HepG2 (cell line): ENCODE measurements at regions not wholly inside any gene's neighbourhood (a gene's known extent, or its start where the extent isn't known, plus 50 kb on each side); places are given as distances from the start of the nearest gene placed in this dataset.

Experiments used
- ATAC-seq: fragments of 200-7000 bp; cut with Tn5 transposase; 3 replicates; pipeline ENCODE4 v1.9.1; 2020; ENCODE audit warnings: mild to moderate bottlenecking, moderate library complexity
- BruUV-seq: library from RNA; stranded (reverse); fragments of 400-500 nt; replicated peaks from 2 replicates; lab custom pipeline; 2021; lab: Mats Ljungman, UMichigan
- CTCF ChIA-PET: fragments of 300-600 bp; formaldehyde crosslinking; extraction: SDS; loops from one replicate; lab custom pipeline; 2021; ENCODE audit warnings: low total read pairs, inconsistent platforms, low intra/inter-chr PET ratio; lab: Yijun Ruan, JAX
- POLR2A ChIA-PET: fragments of 350-600 bp; sonication (Branson Sonifier 250); formaldehyde crosslinking; loops from one replicate; lab custom pipeline; 2020; ENCODE audit warnings: antibody characterized with exemption, inconsistent platforms; lab: Yijun Ruan, JAX
- DNase-seq: peaks from one replicate; pipeline ENCODE4 v3.0.0-alpha.2; 2015; ENCODE audit warnings: low spot score
- FAIRE-seq: peaks from 3 replicates; lab custom pipeline; 2011; peaks lifted over from hg19 to GRCh38; lab: Jason Lieb, UNC
- H2AFZ ChIP-seq: one replicate; pipeline ENCODE4 v1.6.1; 2011; ENCODE audit warnings: low read length, inconsistent platforms
- H3K27ac ChIP-seq: fragments of 300-600 bp; 3 replicates; pipeline ENCODE4 v1.8.0; 2011; ENCODE audit warnings: mixed run types, mild to moderate bottlenecking, mixed read lengths, low read length, inconsistent platforms; ENCODE audit not compliant: insufficient read depth; ENCODE audit errors: extremely low read length
- H3K27me3 ChIP-seq, 2 experiments: fragments of 200-600 bp in 1 of 2; 2 replicates in 1 of 2; 3 replicates in 1 of 2; pipeline versions ENCODE4 v1.6.0 to v1.8.0; 2011; ENCODE audit warnings: low read length in 2 of 2, mild to moderate bottlenecking in 2 of 2, moderate library complexity in 2 of 2, inconsistent platforms in 1 of 2; ENCODE audit not compliant: insufficient read depth in 2 of 2, control insufficient read depth in 1 of 2
- H3K36me3 ChIP-seq, 2 experiments: fragments of 200-600 bp in 1 of 2; replicated peaks in 1 of 2; 2 replicates in 1 of 2; 3 replicates in 1 of 2; pipeline versions ENCODE4 v1.5.1 to v1.8.0; 2011; ENCODE audit warnings: low read length in 2 of 2, inconsistent platforms in 1 of 2; ENCODE audit not compliant: insufficient read depth in 2 of 2, control insufficient read depth in 1 of 2
- H3K4me1 ChIP-seq: 2 replicates; pipeline ENCODE4 v1.5.1; 2012; ENCODE audit warnings: low read length, inconsistent platforms; ENCODE audit not compliant: insufficient read depth
- H3K4me2 ChIP-seq: 2 replicates; pipeline ENCODE4 v1.6.0; 2011; ENCODE audit warnings: low read depth, low read length, inconsistent platforms
- H3K4me3 ChIP-seq, 3 experiments: fragments of 200-600 bp in 1 of 3; sonication (generic), shearing (Covaris generic) in 1 of 3; replicated peaks in 1 of 3; 2 replicates each; pipeline ENCODE4 v1.5.1; 2011 to 2016; ENCODE audit warnings: low read length in 3 of 3, inconsistent platforms in 2 of 3, low read depth in 2 of 3, mild to moderate bottlenecking in 2 of 3, control low read depth in 1 of 3, mixed read lengths in 1 of 3; ENCODE audit not compliant: insufficient read depth in 1 of 3
- H3K79me2 ChIP-seq: one replicate; pipeline ENCODE4 v1.6.1; 2011; ENCODE audit warnings: low read length, inconsistent platforms; ENCODE audit not compliant: insufficient read depth
- H3K9ac ChIP-seq: 2 replicates; pipeline ENCODE4 v1.6.0; 2011; ENCODE audit warnings: mild to moderate bottlenecking, low read depth, low read length, inconsistent platforms; ENCODE audit not compliant: insufficient read depth
- H3K9me3 ChIP-seq: 2 replicates; pipeline ENCODE4 v1.5.1; 2012; ENCODE audit warnings: mild to moderate bottlenecking, low read length
- H4K20me1 ChIP-seq: 2 replicates; pipeline ENCODE4 v1.6.0; 2011; ENCODE audit warnings: inconsistent platforms, mild to moderate bottlenecking, low read length, moderate library complexity; ENCODE audit not compliant: insufficient read depth
- CC2D1A ChIP-seq: sonication (generic); formaldehyde crosslinking; IDR thresholded peaks from 2 replicates; pipeline ENCODE4 v1.8.1; 2023; ENCODE audit warnings: mild to moderate bottlenecking, missing genetic modification reagents
- EED ChIP-seq: sonication (generic); formaldehyde crosslinking; IDR thresholded peaks from 2 replicates; pipeline ENCODE4 v1.5.0; 2020; ENCODE audit warnings: mild to moderate bottlenecking, missing genetic modification reagents
- ELF1 ChIP-seq: sonication (generic); formaldehyde crosslinking; IDR thresholded peaks from 2 replicates; pipeline ENCODE4 v1.4.0; 2020; ENCODE audit warnings: missing genetic modification reagents
- FOXM1 ChIP-seq: sonication (generic); formaldehyde crosslinking; IDR thresholded peaks from 2 replicates; pipeline ENCODE4 v1.5.0; 2020; ENCODE audit warnings: missing genetic modification reagents
- MIXL1 ChIP-seq: IDR thresholded peaks from 2 replicates; pipeline ENCODE4 v1.6.1; 2016
- NCOR1 ChIP-seq: fragments of 200-600 bp; sonication (generic); IDR thresholded peaks from 2 replicates; pipeline ENCODE4 v1.7.0; 2017; ENCODE audit warnings: antibody characterized with exemption, low read length, borderline replicate concordance
- NFE2L1 ChIP-seq: sonication (generic); formaldehyde crosslinking; IDR thresholded peaks from 2 replicates; pipeline ENCODE4 v1.4.0; 2020; ENCODE audit warnings: missing genetic modification reagents, mild to moderate bottlenecking, borderline replicate concordance
- STAG1 ChIP-seq: sonication (generic); formaldehyde crosslinking; IDR thresholded peaks from 2 replicates; pipeline ENCODE4 v1.4.0; 2020; ENCODE audit warnings: missing genetic modification reagents
- ZNF10 ChIP-seq: sonication (generic); formaldehyde crosslinking; IDR thresholded peaks from 2 replicates; pipeline ENCODE4 v1.4.0; 2020; ENCODE audit warnings: mild to moderate bottlenecking, low read depth, missing genetic modification reagents, borderline replicate concordance
- ZNF468 ChIP-seq: sonication (generic); formaldehyde crosslinking; IDR thresholded peaks from 2 replicates; pipeline ENCODE4 v1.8.0; 2022; ENCODE audit warnings: mild to moderate bottlenecking, moderate library complexity, missing genetic modification reagents
- WGBS: methylation state at CpG from one replicate; pipeline ENCODE4 v1.1.6; 2017; ENCODE audit warnings: low lambda C conversion rate; 5-methylcytosine and 5-hydroxymethylcytosine counted together
- in situ Hi-C: cut with HindIII; loops from 2 replicates; pipeline ENCODE4 v1.10.0; 2017; ENCODE audit warnings: low pct_unique_long_range_greater_than_20kb; ENCODE audit not compliant: extremely low pct_ligation_motif_present
- intact Hi-C: fragments of 100-400 bp; cut with micrococcal nuclease; formaldehyde crosslinking; loops from one replicate; pipeline ENCODE4 v1.10.0; 2022; ENCODE audit not compliant: unreplicated experiment
- TF ChIP-seq, protein P1 (sequence below): sonication (generic); formaldehyde crosslinking; IDR thresholded peaks from 2 replicates; pipeline ENCODE4 v1.5.0; 2020; ENCODE audit warnings: mild to moderate bottlenecking, missing genetic modification reagents, moderate library complexity
- TF ChIP-seq, protein P2 (sequence below): IDR thresholded peaks from 2 replicates; pipeline ENCODE4 v1.6.1; 2016; ENCODE audit warnings: missing compliant biosample characterization, missing genetic modification reagents, borderline replicate concordance

DNA sequence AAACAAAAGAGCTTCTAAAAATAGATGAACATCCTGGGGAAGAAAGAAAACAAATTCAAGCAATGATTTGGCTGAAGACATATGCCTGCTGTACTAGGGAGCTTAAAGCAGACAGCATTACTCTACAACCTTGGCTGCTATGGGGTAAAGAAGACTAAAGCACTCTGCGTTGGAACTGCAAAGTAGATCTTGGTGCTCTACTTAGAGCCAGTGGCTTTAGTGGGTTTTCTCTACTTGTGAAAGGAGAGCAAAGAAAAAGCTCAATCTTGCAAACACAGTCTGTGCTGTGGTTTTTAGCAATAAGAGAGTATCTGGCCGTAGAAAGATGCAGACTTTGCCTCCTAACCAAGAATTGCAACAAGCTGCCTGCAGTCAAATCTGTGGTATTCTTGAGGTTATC, 334.7 kb upstream of the NDST3 start:
- intact Hi-C loops = no loop called here
- no peak overlapping the region for H3K4me2 ChIP-seq
- no peaks in the 10 kb centered on the region for H3K9me3 ChIP-seq
- CTCF ChIA-PET = no interaction called here
- no peak for ATAC-seq
- 0% methylated on average over 2 of the region's 2 CpGs for WGBS
- no peaks in the 10 kb centered on the region for H3K36me3 ChIP-seq
- in situ Hi-C loops = no loop called here
- no peak overlapping the region for H2AFZ ChIP-seq
- no peaks in the 10 kb centered on the region for H3K27me3 ChIP-seq
- no peak for DNase-seq
- no peak for TF ChIP-seq MIXL1 (CRISPR knock-in tag)
- TF ChIP-seq ELF1 (CRISPR knock-in tag) = no peak
- no peak for TF ChIP-seq FOXM1 (CRISPR knock-in tag)
- TF ChIP-seq, protein P1, sequence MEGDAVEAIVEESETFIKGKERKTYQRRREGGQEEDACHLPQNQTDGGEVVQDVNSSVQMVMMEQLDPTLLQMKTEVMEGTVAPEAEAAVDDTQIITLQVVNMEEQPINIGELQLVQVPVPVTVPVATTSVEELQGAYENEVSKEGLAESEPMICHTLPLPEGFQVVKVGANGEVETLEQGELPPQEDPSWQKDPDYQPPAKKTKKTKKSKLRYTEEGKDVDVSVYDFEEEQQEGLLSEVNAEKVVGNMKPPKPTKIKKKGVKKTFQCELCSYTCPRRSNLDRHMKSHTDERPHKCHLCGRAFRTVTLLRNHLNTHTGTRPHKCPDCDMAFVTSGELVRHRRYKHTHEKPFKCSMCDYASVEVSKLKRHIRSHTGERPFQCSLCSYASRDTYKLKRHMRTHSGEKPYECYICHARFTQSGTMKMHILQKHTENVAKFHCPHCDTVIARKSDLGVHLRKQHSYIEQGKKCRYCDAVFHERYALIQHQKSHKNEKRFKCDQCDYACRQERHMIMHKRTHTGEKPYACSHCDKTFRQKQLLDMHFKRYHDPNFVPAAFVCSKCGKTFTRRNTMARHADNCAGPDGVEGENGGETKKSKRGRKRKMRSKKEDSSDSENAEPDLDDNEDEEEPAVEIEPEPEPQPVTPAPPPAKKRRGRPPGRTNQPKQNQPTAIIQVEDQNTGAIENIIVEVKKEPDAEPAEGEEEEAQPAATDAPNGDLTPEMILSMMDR (CRISPR knock-in tag) = no peak
- TF ChIP-seq ZNF468 (CRISPR knock-in tag) = no peak
- no peak for TF ChIP-seq EED (CRISPR knock-in tag)
- no peak for TF ChIP-seq CC2D1A (CRISPR knock-in tag)
- TF ChIP-seq, protein P2, sequence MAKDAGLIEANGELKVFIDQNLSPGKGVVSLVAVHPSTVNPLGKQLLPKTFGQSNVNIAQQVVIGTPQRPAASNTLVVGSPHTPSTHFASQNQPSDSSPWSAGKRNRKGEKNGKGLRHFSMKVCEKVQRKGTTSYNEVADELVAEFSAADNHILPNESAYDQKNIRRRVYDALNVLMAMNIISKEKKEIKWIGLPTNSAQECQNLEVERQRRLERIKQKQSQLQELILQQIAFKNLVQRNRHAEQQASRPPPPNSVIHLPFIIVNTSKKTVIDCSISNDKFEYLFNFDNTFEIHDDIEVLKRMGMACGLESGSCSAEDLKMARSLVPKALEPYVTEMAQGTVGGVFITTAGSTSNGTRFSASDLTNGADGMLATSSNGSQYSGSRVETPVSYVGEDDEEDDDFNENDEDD (CRISPR knock-in tag) = no peak
- TF ChIP-seq ZNF10 (CRISPR knock-in tag) = no peak
- TF ChIP-seq NCOR1 = no peak
- no peak for TF ChIP-seq STAG1 (CRISPR knock-in tag)
- no peak for TF ChIP-seq NFE2L1 (CRISPR knock-in tag)
- FAIRE-seq = no peak
- POLR2A ChIA-PET = no interaction called here
- no peak overlapping the region for H3K4me3 ChIP-seq
- H3K79me2 ChIP-seq = no peaks in the 10 kb centered on the region
- H3K4me1 ChIP-seq = no peaks in the 10 kb centered on the region
- no peak overlapping the region for H3K9ac ChIP-seq
- H4K20me1 ChIP-seq = no peaks in the 10 kb centered on the region
- no peak overlapping the region for H3K27ac ChIP-seq
- no TSS peak for BruUV-seq
